A673 (cell line): ENCODE measurements at regions not wholly inside any gene's neighbourhood (a gene's known extent, or its start where the extent isn't known, plus 50 kb on each side); places are given as distances from the start of the nearest gene placed in this dataset.

Experiments
- BruUV-seq: library from RNA; stranded (reverse); fragments of 400-500 nt; replicated peaks from 2 replicates; lab custom pipeline; 2021; lab: Mats Ljungman, UMichigan
- CTCF ChIA-PET: fragments of 300-600 bp; sonication (Branson Sonifier 250); formaldehyde crosslinking; loops from one replicate; lab custom pipeline; 2022; ENCODE audit warnings: antibody characterized with exemption; lab: Charles Lee
- POLR2A ChIA-PET: fragments of 300-600 bp; sonication (Branson Sonifier 250); formaldehyde crosslinking; loops from one replicate; lab custom pipeline; 2022; ENCODE audit warnings: antibody characterized with exemption; ENCODE audit not compliant: low non-redundant PET; lab: Charles Lee
- DNase-seq: peaks from one replicate; pipeline ENCODE4 v3.0.0-alpha.2; 2015; ENCODE audit warnings: low spot score
- H3K27ac ChIP-seq: fragments of 200-600 bp; sonication (generic); 2 replicates; pipeline ENCODE4 v1.5.1; 2016; ENCODE audit warnings: mixed run types, low read depth, mild to moderate bottlenecking, mixed read lengths, antibody characterized with exemption, low read length; ENCODE audit not compliant: poor library complexity, severe bottlenecking
- H3K27me3 ChIP-seq: fragments of 200-600 bp; sonication (generic); replicated peaks from 2 replicates; pipeline ENCODE4 v1.6.1; 2017; ENCODE audit warnings: mixed run types, low read depth, mild to moderate bottlenecking, mixed read lengths, antibody characterized with exemption, low read length; ENCODE audit not compliant: insufficient read depth, poor library complexity
- H3K36me3 ChIP-seq: fragments of 200-600 bp; sonication (generic); 2 replicates; pipeline ENCODE4 v1.6.1; 2016; ENCODE audit warnings: mixed run types, mild to moderate bottlenecking, mixed read lengths, antibody characterized with exemption, low read length; ENCODE audit not compliant: insufficient read depth, poor library complexity, severe bottlenecking
- H3K4me1 ChIP-seq: fragments of 200-600 bp; sonication (generic); 2 replicates; pipeline ENCODE4 v1.6.1; 2017; ENCODE audit warnings: mixed run types, mild to moderate bottlenecking, mixed read lengths, antibody characterized with exemption, low read length; ENCODE audit not compliant: insufficient read depth, poor library complexity, severe bottlenecking
- H3K4me3 ChIP-seq: fragments of 200-600 bp; sonication (generic); 2 replicates; pipeline ENCODE4 v1.5.1; 2016; ENCODE audit warnings: low read depth, mixed run types, mild to moderate bottlenecking, mixed read lengths, low read length; ENCODE audit not compliant: poor library complexity, severe bottlenecking
- H3K9me3 ChIP-seq: fragments of 200-600 bp; sonication (generic); 2 replicates; pipeline ENCODE4 v1.6.1; 2016; ENCODE audit warnings: mixed run types, low read depth, mild to moderate bottlenecking, mixed read lengths, antibody characterized with exemption, low read length; ENCODE audit not compliant: poor library complexity, severe bottlenecking
- CTCF ChIP-seq: fragments of 300-800, 200-600 bp; sonication (generic); conservative IDR thresholded peaks from 2 replicates; pipeline ENCODE4 v1.5.1; 2017; ENCODE audit warnings: low read depth, mild to moderate bottlenecking, antibody characterized with exemption, low read length, moderate library complexity, mixed read lengths
- EZH2 ChIP-seq: fragments of 200-600 bp; sonication (generic); IDR thresholded peaks from 2 replicates; pipeline ENCODE4 v1.6.1; 2017; ENCODE audit warnings: borderline replicate concordance, low read depth, mild to moderate bottlenecking, mixed read lengths, antibody characterized with exemption, low read length; ENCODE audit not compliant: poor library complexity, severe bottlenecking
- intact Hi-C: fragments of 100-400 bp; cut with micrococcal nuclease; formaldehyde crosslinking; loops from one replicate; pipeline ENCODE4 v1.10.0; 2022; ENCODE audit not compliant: unreplicated experiment

GRCh38 chr3:40701016-40701588 lies 176.3 kb downstream of the ZNF621 start:
- no TSS peak for BruUV-seq
- POLR2A ChIA-PET = no interaction called here

GRCh38 chr3:40704224-40704623 lies 179.5 kb downstream of the ZNF621 start:
- H3K27me3 ChIP-seq = no peaks in the 10 kb centered on the region
- H3K4me1 ChIP-seq = no peaks in the 10 kb centered on the region
- H3K27ac ChIP-seq = no peak overlapping the region
- no peaks in the 10 kb centered on the region for H3K9me3 ChIP-seq
- TF ChIP-seq CTCF = no peak
- no peak for TF ChIP-seq EZH2
- CTCF ChIA-PET = no interaction called here
- BruUV-seq = no TSS peak
- H3K4me3 ChIP-seq = no peak overlapping the region
- no peaks in the 10 kb centered on the region for H3K36me3 ChIP-seq
- POLR2A ChIA-PET = no interaction called here
- no peak for DNase-seq
- intact Hi-C loops = no loop called here

More at GRCh38 chr3:40701016-40701588, 176.3 kb downstream of the ZNF621 start:
- Histone ChIP-seq H3K9me3 (no peaks in the 10 kb centered on the region), H3K36me3 (no peaks in the 10 kb centered on the region), H3K27me3 (no peaks in the 10 kb centered on the region), H3K27ac (no peak overlapping the region), H3K4me3 (no peak overlapping the region), H3K4me1 (no peaks in the 10 kb centered on the region)
- intact Hi-C loops = no loop called here
- DNase-seq = no peak
- CTCF ChIA-PET = no interaction called here
- TF ChIP-seq CTCF (no peak), EZH2 (no peak)

GRCh38 chr3:40705663-40706062 lies 180.9 kb downstream of the ZNF621 start:
- Histone ChIP-seq H3K9me3 (no peaks in the 10 kb centered on the region), H3K4me3 (no peak overlapping the region), H3K27me3 (no peaks in the 10 kb centered on the region), H3K36me3 (no peaks in the 10 kb centered on the region), H3K27ac (no peak overlapping the region), H3K4me1 (no peaks in the 10 kb centered on the region)
- TF ChIP-seq EZH2 = no peak
- no peak for TF ChIP-seq CTCF
- BruUV-seq = no TSS peak
- DNase-seq = no peak
- intact Hi-C loops = no loop called here
- ChIA-PET POLR2A (no interaction called here), CTCF (no interaction called here)
